ENCODE measurements at regions not wholly inside any gene's neighbourhood (a gene's known extent, or its start where the extent isn't known, plus 50 kb on each side); places are given as distances from the start of the nearest gene placed in this dataset.

GRCh38 chr2:94956797-94957391 is 68.6 kb upstream of the MAL start:
- TF ChIP-seq CTCF (optimal IDR thresholded peaks at IDR 0.05 in 1 of 3, IDR thresholded peaks at IDR 0.05 in 1 of 3, conservative IDR thresholded peaks at IDR 0.05 in 1 of 3; ENCODE audit: extremely low read depth in 1 of 3, insufficient read depth in 2 of 3, low read length in 3 of 3) (peak; percentile 76 to 84 (median 77)), EZH2 (IDR thresholded peaks at IDR 0.05; ENCODE audit: low read length) (no peak)

Measured in keratinocyte (primary cell).